ENCODE measurements at regions not wholly inside any gene's neighbourhood (a gene's known extent, or its start where the extent isn't known, plus 50 kb on each side); places are given as distances from the start of the nearest gene placed in this dataset.
A peak's percentile ranks its signal among the peaks of the same experiment; 100 is the strongest.
"Not testable (repeated sequence)": the region's sequence is repeated elsewhere in the genome, so short reads cannot be mapped to it uniquely, and the experiment has no call there.

GRCh38 chr10:129059977-129060376 lies 407.1 kb upstream of the MGMT start:
- DNase-seq: no peak

- DNase-seq: no peak
These were observed 403.8 kb upstream of the MGMT start for GRCh38 chr10:129063212-129063611.

DNA sequence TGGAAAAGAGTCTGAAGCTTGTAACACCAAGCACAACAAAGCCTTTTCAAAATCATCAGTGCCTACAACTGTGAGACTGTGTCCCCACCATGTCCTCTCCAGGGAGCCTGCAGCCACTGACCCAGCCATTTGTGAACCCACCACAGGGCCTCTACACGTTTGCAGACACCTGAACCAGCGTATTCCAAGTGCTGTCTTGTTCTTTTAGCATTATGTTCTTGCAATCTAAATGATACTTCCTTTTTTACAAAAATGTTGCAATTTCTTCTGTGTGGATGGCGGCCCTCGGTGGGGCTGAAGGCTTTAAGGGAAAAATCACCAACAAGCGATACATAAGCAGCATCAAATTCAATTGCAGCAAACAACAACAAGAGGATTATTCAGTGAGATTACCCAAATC lies 403.2 kb upstream of the MGMT start:
- no peak for DNase-seq

DNA sequence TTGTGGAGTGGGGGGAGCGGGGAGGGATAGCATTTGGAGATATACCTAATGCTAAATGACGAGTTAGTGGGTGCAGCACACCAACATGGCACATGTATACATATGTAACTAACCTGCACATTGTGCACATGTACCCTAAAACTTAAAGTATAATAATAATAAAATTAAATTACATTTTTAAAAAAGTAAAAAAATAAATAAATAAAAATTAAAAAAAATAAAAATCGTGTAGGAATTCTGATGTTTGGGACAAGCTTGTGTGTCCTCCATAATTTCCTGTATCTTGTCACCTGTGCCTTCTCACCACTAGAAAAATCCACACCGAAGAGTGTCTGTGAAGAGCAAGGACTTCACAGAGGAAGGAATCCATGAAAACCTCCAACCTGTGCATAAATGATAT lies 400.5 kb upstream of the MGMT start:
- DNase-seq: not testable (repeated sequence)

- DNase-seq: not testable (repeated sequence)
These were observed 395.6 kb upstream of the MGMT start for GRCh38 chr10:129071411-129071810.

DNA sequence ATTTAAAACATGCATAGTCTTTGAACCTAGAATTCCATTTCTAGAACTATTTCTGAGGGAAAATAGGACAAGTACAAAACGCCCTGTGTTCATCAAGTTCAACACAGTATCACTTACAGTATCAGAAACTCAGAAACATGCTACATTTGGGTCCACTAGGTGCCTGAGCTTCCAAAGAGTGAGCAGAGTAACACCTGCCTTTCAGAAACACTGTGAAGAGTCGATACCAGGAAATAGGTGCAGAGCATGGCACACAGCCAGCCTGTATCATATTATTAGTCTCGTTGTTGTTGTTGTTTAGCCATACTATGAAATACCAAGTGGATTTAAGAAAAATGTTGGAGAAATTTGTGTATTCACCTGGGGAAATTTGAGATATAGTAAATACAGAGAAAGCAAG lies 392.1 kb upstream of the MGMT start:
- DNase-seq: no peak

DNA sequence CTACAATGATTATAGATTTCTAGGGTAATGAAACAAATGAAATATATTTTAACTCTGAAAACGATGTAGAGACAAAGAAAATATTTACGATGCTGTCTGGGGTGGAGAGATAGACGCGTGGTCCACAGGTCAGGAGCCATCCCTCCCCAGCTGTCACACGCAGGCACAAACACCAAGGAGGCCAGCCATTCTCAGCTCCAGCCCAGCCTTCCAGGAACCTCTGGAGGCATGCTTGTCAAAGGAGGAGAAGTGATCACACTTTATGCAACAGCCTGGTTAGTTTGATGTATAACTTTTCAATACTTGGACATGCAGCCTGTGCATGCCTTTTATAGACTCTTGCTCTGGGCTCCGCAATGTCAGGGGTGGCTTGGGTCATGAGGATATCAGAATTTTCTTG lies 391.5 kb upstream of the MGMT start:
- DNase-seq: no peak

- no peak for DNase-seq
These were observed 391.1 kb upstream of the MGMT start for GRCh38 chr10:129075927-129076326.

- peak; percentile 69 for DNase-seq
These were observed 388.7 kb upstream of the MGMT start for GRCh38 chr10:129078346-129078745.

DNA sequence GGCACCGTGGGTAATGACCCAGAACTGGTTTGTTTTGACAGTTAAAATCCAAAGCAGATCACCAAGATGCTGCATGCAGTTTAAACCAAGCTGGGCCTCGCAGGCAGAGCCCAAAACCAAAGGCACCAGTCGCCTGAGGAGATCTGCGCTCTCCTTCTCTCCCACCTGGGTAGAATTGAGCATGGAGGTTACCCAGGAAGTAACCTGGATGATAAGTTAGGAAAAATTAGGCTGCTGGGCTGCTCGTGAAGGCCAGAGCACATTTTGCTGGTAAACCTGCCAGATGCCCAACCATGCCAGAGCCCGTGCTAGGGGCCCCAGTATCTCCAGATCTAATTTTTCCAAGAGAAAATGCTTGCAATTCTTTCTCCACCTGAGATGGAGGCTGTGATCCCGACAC lies 388.3 kb upstream of the MGMT start:
- DNase-seq: no peak

- DNase-seq: peak; percentile 56
These were observed 387.3 kb upstream of the MGMT start for GRCh38 chr10:129079705-129080104.

DNA sequence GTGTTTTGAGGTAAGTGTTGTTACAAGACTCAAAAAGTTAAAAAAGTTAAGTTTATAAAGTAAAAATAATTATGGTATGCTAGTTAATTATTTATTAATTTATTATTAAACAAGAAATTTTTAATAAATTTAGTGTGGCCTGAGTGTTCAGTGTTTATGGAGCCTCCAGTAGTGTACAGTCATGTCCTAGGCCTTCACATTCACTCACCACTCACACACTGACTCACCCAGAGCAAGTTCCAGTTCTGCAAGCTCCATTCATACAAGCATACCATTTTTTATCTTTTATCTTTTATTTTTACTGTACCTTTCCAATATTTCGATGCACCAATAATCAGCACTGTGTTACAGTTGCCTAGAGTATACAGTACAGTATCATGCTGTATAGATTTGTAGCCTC lies 381.2 kb upstream of the MGMT start:
- no peak for DNase-seq

DNA sequence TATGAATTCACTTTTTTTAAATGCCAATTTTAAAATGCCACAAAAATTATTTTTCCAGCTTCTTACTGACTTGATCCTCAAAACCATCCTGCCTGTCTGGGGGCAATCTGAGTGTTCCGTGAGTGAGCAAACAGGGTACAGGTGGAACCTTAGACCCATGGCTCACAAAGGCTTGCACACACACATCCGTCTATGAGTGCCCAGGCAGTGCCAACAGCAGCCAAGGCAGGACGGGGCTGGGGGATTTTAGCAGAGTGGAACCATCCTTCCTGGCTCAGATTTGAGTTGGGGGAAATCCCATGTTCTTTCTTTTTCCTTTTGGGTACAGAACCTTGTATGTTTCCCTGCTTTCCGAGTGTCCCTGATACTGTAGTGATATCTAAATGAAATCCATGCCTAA lies 377.7 kb upstream of the MGMT start:
- no peak for DNase-seq

DNA sequence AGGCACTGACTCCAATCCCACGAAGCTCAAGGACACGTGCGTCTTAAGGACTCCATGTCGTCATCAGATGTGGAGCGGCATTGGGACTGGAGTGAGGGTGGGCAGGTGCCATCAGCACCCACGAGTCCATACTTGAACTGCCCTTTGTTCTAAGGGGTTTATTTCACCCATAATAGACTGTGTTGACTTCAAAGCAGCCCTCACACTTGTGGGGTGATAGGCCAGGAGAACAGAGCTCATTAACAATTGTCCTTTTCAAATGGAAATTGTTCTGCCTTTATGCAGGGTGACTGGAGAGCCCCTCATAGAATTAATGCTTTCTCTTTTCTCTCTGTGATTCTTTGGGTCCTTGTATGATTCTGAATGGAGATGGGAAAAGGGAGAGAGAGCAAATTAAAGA lies 376.9 kb upstream of the MGMT start:
- DNase-seq: no peak

DNA sequence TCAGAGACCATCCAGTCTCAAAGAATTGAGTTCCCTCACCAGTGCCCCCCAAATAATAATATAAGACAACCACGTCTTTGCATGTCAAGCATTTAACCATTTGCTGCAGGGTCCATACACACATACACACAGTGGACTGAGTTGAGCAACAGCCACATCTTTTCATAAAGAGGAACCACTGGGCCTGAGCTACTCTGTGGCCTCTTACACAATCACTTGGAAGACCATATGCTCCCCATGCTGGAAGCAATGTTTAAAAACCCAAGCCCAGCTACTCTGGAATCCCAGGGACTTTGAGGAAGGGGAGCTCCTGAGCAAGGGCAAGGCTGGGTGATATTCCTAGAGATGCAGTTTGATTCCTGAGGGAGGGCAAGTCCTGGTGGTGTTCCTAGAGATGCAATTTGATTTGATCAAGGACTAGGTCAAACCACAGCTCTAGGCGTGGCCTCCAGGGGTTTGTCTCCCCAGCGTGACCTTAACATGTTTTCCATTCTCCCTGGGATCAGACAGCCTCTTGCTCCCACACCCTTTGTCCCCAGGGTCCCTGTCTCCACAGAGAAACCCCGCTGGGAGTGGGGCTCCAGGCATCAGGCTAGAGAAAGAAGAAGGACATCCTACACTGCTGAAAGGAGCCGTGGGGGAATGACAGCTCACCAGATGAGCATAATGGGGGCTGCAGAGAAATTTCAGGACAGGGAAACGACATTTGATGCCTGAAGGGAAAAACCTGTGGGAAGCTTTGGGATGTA lies 376.2 kb upstream of the MGMT start:
- DNase-seq: no peak

GRCh38 chr10:129093641-129094040 lies 373.4 kb upstream of the MGMT start:
- no peak for DNase-seq

DNA sequence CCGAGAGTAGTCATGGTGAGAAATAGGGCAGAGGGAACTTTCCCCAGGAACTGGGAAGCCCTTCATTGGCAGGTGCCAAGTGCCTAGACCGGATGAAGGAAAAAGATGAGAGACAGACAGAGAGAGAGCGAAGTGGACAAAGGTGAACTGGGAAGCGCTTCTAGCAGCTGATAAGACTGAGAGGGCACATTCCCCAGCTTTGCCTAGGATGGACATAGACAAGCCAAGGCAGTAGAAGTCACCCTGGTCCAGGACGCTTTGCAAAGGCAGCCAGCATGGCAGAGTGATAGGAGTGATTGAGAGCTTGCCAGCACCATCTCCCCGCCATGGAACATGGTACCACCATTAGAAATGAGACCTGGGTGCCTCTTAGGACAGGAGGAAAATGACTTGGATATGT lies 372.8 kb upstream of the MGMT start:
- DNase-seq: no peak

DNA sequence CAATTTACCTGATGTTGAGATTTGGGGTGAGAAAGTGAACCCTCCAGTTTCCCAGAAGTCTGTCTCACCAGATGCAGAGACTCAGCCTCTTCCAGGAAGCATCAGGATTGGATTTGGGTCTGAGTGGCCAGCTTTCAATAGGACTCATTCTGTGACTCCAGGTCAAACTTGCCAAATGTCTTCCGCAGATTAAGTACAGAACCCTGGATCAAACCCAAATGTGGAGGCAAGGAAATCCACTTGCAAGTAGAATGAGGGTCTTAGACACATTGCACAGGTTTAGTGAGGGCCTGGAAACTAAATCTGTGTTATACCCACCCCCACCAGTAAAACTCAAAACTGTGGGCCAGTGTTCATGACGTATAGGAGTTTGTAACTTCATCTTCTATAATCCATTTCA lies 372.2 kb upstream of the MGMT start:
- DNase-seq: no peak

- no peak for DNase-seq
These were observed 371.4 kb upstream of the MGMT start for GRCh38 chr10:129095680-129096064.

- DNase-seq: peak; percentile 60
These were observed 370.7 kb upstream of the MGMT start for GRCh38 chr10:129096065-129096984.

GRCh38 chr10:129097776-129098330 lies 369.2 kb upstream of the MGMT start:
- no peak for DNase-seq

- DNase-seq: no peak
These were observed 368.5 kb upstream of the MGMT start for GRCh38 chr10:129098517-129098916.

DNA sequence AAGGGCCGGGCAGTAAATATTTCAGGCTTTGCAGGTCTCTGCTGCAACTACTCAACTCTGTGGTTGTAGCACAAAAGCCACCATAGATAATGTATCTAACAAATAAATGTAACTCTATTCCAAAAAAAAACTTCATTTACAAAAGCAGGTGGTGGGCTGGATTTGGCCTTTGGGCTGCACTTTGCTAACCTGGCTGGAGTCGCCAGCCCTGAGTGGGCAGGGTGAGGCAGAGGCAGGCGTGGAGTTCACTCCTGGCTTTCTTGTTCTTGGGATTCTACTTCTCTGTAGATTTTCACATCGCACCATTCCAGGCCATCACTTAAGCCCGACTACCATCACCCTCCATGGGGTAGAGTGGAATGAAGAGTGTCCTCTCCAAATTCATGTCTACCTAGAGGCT lies 367.6 kb upstream of the MGMT start:
- no peak for DNase-seq

- no peak for DNase-seq
These were observed 367.0 kb upstream of the MGMT start for GRCh38 chr10:129099992-129100391.

Data from left hindlimb (tissue), 1 donor.